ENCODE measurements at regions not wholly inside any gene's neighbourhood (a gene's known extent, or its start where the extent isn't known, plus 50 kb on each side); places are given as distances from the start of the nearest gene placed in this dataset.
A peak's percentile ranks its signal among the peaks of the same experiment; 100 is the strongest.

GRCh38 chr10:85448716-85449115 is 917.9 kb downstream of the GRID1 start:
- H3K27me3 ChIP-seq, result no peaks in the 10 kb centered on the region
- ATAC-seq, result no peak
- no peak for TF ChIP-seq CTCF (IDR thresholded peaks at IDR 0.05)

GRCh38 chr10:85454386-85454785 is 912.2 kb downstream of the GRID1 start:
- Histone ChIP-seq H3K9me3 (no peaks in the 10 kb centered on the region), H3K4me3 (no peak overlapping the region), H3K27me3 (no peaks in the 10 kb centered on the region), H3K4me1 (no peaks in the 10 kb centered on the region), H3K27ac (no peak overlapping the region), H3K36me3 (no peaks in the 10 kb centered on the region)
- ATAC-seq (no peak), DNase-seq (no peak)
- intact Hi-C loops (cut with DNase I), result no loop called here
- TF ChIP-seq CTCF (IDR thresholded peaks at IDR 0.05), result no peak

More at GRCh38 chr10:85448716-85449115, 917.9 kb downstream of the GRID1 start:
- H3K4me3 ChIP-seq, result no peak overlapping the region
- no peak overlapping the region for H3K27ac ChIP-seq
- H3K4me1 ChIP-seq, result no peaks in the 10 kb centered on the region
- H3K36me3 ChIP-seq, result no peaks in the 10 kb centered on the region
- DNase-seq, result no peak
- intact Hi-C loops (cut with DNase I), result no loop called here
- no peaks in the 10 kb centered on the region for H3K9me3 ChIP-seq

- no peaks in the 10 kb centered on the region for H3K4me1 ChIP-seq
- H3K36me3 ChIP-seq, result no peaks in the 10 kb centered on the region
- TF ChIP-seq CTCF (IDR thresholded peaks at IDR 0.05), result no peak
- H3K4me3 ChIP-seq, result no peak overlapping the region
- no peaks in the 10 kb centered on the region for H3K27me3 ChIP-seq
- DNase-seq (peak in 1 of 4 donors; percentile 4), ATAC-seq (no peak)
- H3K27ac ChIP-seq, result no peak overlapping the region
- intact Hi-C loops (cut with DNase I), result no loop called here
- H3K9me3 ChIP-seq, result no peaks in the 10 kb centered on the region
These were observed 909.4 kb downstream of the GRID1 start for GRCh38 chr10:85457191-85457590.

GRCh38 chr10:85458324-85458723 is 908.3 kb downstream of the GRID1 start:
- H3K4me1 ChIP-seq, result no peaks in the 10 kb centered on the region
- DNase-seq, result no peak
- ATAC-seq, result no peak
- intact Hi-C loops (cut with DNase I), result no loop called here
- H3K4me3 ChIP-seq, result no peak overlapping the region
- H3K27me3 ChIP-seq, result no peaks in the 10 kb centered on the region
- H3K27ac ChIP-seq, result no peak overlapping the region
- H3K9me3 ChIP-seq, result no peaks in the 10 kb centered on the region
- no peaks in the 10 kb centered on the region for H3K36me3 ChIP-seq
- TF ChIP-seq CTCF (IDR thresholded peaks at IDR 0.05), result no peak

GRCh38 chr10:85459906-85460305 is 906.7 kb downstream of the GRID1 start:
- DNase-seq (no peak), ATAC-seq (no peak)
- Histone ChIP-seq H3K27ac (no peak overlapping the region), H3K36me3 (no peaks in the 10 kb centered on the region), H3K4me1 (no peaks in the 10 kb centered on the region), H3K9me3 (no peaks in the 10 kb centered on the region), H3K4me3 (no peak overlapping the region), H3K27me3 (no peaks in the 10 kb centered on the region)
- no peak for TF ChIP-seq CTCF (IDR thresholded peaks at IDR 0.05)
- intact Hi-C loops (cut with DNase I), result no loop called here

Data from left lung (tissue), 4 donors.